Prostate gland (tissue), 2 donors: ENCODE measurements at regions not wholly inside any gene's neighbourhood (a gene's known extent, or its start where the extent isn't known, plus 50 kb on each side); places are given as distances from the start of the nearest gene placed in this dataset.

Source experiments
- POLR2A ChIP-seq: fragments of 450-650 bp; IDR thresholded peaks from one replicate; pipeline ENCODE4 v1.6.1; 2016; ENCODE audit warnings: antibody characterized with exemption, mild to moderate bottlenecking
- TF ChIP-seq, protein P1 (sequence below), 4 experiments: fragments of 200-600 bp in 2 of 4; fragments of 450-650 bp in 2 of 4; sonication (generic) in 2 of 4; IDR thresholded peaks; 1 replicate in 3 of 4; 2 replicates in 1 of 4; pipeline ENCODE4 v1.5.1; 2016 to 2019; ENCODE audit warnings: antibody characterized with exemption in 4 of 4, mild to moderate bottlenecking in 2 of 4, moderate library complexity in 2 of 4

DNA sequence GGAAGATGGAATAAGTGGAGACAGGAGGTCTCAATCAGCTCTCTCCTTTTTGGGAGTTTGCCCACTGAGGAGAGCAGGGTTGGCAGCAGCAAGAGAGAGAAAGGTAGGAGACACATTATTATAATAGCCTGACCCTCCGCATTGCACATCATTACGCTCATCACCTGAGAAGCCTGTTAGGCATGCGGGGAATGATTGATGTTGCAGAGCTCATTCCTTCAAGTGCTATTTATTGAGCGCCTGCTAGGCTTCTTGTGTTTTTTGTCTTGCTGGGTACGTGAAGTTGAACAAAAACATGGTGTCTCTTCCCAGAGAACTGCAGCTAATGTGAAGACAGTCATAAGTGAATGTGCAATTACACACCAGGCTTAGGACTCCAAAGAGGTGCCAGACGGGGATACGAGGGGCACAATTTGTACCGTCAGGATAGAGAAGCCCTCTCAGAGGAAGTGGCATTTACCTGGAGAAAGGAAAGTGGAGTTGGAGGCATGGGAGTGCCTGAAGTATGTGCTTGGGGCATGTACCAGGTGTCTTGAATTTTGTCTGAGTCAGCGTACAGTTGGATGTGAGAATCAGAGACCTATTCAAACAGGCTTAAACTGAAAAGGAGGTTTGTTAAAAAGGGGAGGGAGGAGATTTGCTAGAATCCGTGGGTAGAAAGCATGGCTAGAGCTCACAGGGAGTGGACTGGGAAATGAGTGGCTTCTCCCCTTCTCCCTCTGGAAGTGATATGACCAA is 90.2 kb upstream of the SOD3 start:
- TF ChIP-seq, protein P1, sequence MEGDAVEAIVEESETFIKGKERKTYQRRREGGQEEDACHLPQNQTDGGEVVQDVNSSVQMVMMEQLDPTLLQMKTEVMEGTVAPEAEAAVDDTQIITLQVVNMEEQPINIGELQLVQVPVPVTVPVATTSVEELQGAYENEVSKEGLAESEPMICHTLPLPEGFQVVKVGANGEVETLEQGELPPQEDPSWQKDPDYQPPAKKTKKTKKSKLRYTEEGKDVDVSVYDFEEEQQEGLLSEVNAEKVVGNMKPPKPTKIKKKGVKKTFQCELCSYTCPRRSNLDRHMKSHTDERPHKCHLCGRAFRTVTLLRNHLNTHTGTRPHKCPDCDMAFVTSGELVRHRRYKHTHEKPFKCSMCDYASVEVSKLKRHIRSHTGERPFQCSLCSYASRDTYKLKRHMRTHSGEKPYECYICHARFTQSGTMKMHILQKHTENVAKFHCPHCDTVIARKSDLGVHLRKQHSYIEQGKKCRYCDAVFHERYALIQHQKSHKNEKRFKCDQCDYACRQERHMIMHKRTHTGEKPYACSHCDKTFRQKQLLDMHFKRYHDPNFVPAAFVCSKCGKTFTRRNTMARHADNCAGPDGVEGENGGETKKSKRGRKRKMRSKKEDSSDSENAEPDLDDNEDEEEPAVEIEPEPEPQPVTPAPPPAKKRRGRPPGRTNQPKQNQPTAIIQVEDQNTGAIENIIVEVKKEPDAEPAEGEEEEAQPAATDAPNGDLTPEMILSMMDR (IDR thresholded peaks at IDR 0.05) = no peak
- TF ChIP-seq POLR2A = no peak
